Thoracic aorta (tissue), 2 donors: ENCODE measurements at regions not wholly inside any gene's neighbourhood (a gene's known extent, or its start where the extent isn't known, plus 50 kb on each side); places are given as distances from the start of the nearest gene placed in this dataset.
"Not testable (repeated sequence)": the region's sequence is repeated elsewhere in the genome, so short reads cannot be mapped to it uniquely, and the experiment has no call there.

Experiments used
- ATAC-seq: fragments of 150-250 bp; one replicate; pipeline ENCODE4 v1.8.0; 2017; ENCODE audit warnings: low read depth; ENCODE audit not compliant: insufficient number of reproducible peaks, low FRiP score
- DNase-seq: peaks from one replicate; pipeline ENCODE4 v3.0.0-alpha.2; 2020; ENCODE audit warnings: low spot score
- H3K27ac ChIP-seq, 2 donors: fragments of 200-600 bp; sonication (generic); 1 replicate in 1 of 2; 2 replicates in 1 of 2; pipeline ENCODE4 v1.5.1; 2016; ENCODE audit warnings: mild to moderate bottlenecking in 2 of 2, moderate library complexity in 2 of 2
- H3K27me3 ChIP-seq: fragments of 200-600 bp; sonication (generic); replicated peaks from 2 replicates; pipeline ENCODE4 v1.6.0; 2016; ENCODE audit warnings: mild to moderate bottlenecking; ENCODE audit not compliant: insufficient read depth
- H3K36me3 ChIP-seq: fragments of 200-600 bp; sonication (generic); one replicate; pipeline ENCODE4 v1.5.1; 2016
- H3K4me1 ChIP-seq, 2 donors: fragments of 200-600 bp; sonication (generic); 1 replicate in 1 of 2; 2 replicates in 1 of 2; pipeline versions ENCODE4 v1.5.1 to v1.6.0; 2016; ENCODE audit warnings: low read depth in 2 of 2, mild to moderate bottlenecking in 1 of 2; ENCODE audit not compliant: control insufficient read depth in 1 of 2
- H3K4me3 ChIP-seq: fragments of 200-600 bp; sonication (generic); 2 replicates; pipeline ENCODE4 v1.5.1; 2016; ENCODE audit warnings: mild to moderate bottlenecking
- H3K9me3 ChIP-seq: fragments of 200-600 bp; sonication (generic); 2 replicates; pipeline ENCODE4 v1.5.1; 2016
- TF ChIP-seq, protein P1 (sequence below): fragments of 200-600 bp; sonication (generic); IDR thresholded peaks from one replicate; pipeline ENCODE4 v1.5.1; 2019; ENCODE audit warnings: antibody characterized with exemption

DNA sequence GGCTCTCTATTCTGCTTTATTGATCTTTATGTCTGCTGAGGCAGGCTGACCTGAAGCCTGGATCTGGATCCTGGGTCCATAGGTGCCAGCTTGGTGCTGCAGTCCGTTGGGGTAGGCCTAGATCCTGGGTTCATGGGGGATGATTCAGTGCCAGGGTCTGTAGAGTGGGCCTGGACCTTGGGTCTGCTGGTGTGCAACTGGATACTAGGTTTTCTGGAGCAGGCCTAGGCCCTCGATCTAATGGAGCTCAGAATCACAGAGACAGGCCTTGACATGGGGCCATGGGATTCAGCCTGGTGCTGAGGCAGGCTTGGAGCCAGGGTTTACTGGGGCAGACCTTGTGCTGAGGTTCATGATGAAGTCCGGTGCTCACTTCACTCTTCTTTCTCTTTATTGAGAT is 358.6 kb downstream of the TEX13C start:
- DNase-seq: no peak
- no peak overlapping the region for H3K27ac ChIP-seq
- TF ChIP-seq, protein P1, sequence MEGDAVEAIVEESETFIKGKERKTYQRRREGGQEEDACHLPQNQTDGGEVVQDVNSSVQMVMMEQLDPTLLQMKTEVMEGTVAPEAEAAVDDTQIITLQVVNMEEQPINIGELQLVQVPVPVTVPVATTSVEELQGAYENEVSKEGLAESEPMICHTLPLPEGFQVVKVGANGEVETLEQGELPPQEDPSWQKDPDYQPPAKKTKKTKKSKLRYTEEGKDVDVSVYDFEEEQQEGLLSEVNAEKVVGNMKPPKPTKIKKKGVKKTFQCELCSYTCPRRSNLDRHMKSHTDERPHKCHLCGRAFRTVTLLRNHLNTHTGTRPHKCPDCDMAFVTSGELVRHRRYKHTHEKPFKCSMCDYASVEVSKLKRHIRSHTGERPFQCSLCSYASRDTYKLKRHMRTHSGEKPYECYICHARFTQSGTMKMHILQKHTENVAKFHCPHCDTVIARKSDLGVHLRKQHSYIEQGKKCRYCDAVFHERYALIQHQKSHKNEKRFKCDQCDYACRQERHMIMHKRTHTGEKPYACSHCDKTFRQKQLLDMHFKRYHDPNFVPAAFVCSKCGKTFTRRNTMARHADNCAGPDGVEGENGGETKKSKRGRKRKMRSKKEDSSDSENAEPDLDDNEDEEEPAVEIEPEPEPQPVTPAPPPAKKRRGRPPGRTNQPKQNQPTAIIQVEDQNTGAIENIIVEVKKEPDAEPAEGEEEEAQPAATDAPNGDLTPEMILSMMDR: no peak
- H3K9me3 ChIP-seq: no peaks in the 10 kb centered on the region
- H3K27me3 ChIP-seq: no peaks in the 10 kb centered on the region
- H3K36me3 ChIP-seq: no peaks in the 10 kb centered on the region
- H3K4me1 ChIP-seq: no peaks in the 10 kb centered on the region
- no peak overlapping the region for H3K4me3 ChIP-seq
- ATAC-seq: no peak

DNA sequence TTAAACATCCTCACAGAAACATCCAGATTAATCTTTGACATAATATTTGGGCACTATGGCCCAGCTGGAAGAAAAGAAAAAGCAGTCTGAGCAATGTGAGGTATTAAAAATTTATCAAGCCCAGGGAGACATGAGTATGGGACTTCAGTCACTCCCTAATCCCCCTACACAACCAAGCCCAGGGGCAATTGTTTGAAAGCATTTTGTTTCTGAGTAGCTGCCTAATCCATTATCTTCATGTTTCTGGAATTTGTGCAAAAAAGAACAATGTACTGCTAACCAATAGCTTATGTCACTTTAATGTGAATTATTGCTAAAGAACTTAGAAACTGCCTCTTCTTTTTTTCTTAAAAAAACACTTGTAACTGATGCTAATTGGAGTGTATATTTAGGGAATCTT is 360.7 kb downstream of the TEX13C start:
- DNase-seq: no peak

DNA sequence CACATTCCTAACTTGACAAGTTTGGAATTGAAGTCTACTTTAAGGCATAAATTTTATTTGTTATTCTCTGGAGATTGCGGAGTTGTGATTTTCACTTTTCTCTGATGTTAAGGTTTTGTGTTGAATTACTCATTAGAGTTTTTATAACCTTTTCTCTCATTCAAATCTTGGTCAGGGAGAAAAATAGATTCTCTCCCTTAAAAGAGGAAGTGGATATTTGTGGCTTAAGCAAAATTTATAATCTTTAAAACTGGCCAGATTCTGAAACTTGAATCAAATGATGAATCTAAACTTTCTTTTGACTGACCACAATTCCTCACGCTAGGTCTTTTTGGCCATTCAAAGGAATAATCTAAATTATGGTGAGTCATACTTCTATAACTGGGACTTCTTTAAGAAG is 361.4 kb downstream of the TEX13C start:
- no peak for ATAC-seq
- TF ChIP-seq, protein P1: no peak
- no peaks in the 10 kb centered on the region for H3K36me3 ChIP-seq
- no peaks in the 10 kb centered on the region for H3K4me1 ChIP-seq
- DNase-seq: no peak
- no peaks in the 10 kb centered on the region for H3K27me3 ChIP-seq
- no peaks in the 10 kb centered on the region for H3K9me3 ChIP-seq
- H3K4me3 ChIP-seq: no peak overlapping the region
- H3K27ac ChIP-seq: no peak overlapping the region

More for the DNA sequence above, 360.7 kb downstream of the TEX13C start:
- H3K4me3 ChIP-seq: no peak overlapping the region
- no peaks in the 10 kb centered on the region for H3K4me1 ChIP-seq
- no peaks in the 10 kb centered on the region for H3K9me3 ChIP-seq
- H3K27ac ChIP-seq: no peak overlapping the region
- H3K27me3 ChIP-seq: no peaks in the 10 kb centered on the region
- no peaks in the 10 kb centered on the region for H3K36me3 ChIP-seq
- no peak for ATAC-seq
- TF ChIP-seq, protein P1: no peak

DNA sequence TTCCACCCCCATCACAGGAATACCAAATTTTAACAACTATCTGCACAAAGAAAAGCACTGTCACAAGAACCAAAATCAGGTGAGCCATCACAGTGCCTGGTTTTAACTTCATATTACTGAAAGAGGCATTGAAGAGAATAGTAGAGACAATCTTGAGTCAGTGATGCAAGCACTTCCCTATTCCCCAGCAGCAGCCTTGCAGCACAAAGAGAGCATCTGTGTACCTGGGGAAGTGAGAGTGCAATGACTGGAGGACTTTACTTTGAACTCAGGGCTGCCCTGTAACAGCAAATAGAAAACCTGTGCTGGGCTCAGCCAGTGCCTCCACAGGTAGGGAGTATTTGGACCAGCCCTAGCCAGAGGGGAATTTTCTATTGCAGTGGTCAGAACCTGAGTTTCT is 361.8 kb downstream of the TEX13C start:
- H3K27me3 ChIP-seq: no peaks in the 10 kb centered on the region
- ATAC-seq (no peak), DNase-seq (no peak)
- no peaks in the 10 kb centered on the region for H3K9me3 ChIP-seq
- no peaks in the 10 kb centered on the region for H3K36me3 ChIP-seq
- no peak overlapping the region for H3K27ac ChIP-seq
- no peak overlapping the region for H3K4me3 ChIP-seq
- TF ChIP-seq, protein P1: no peak
- H3K4me1 ChIP-seq: no peaks in the 10 kb centered on the region

DNA sequence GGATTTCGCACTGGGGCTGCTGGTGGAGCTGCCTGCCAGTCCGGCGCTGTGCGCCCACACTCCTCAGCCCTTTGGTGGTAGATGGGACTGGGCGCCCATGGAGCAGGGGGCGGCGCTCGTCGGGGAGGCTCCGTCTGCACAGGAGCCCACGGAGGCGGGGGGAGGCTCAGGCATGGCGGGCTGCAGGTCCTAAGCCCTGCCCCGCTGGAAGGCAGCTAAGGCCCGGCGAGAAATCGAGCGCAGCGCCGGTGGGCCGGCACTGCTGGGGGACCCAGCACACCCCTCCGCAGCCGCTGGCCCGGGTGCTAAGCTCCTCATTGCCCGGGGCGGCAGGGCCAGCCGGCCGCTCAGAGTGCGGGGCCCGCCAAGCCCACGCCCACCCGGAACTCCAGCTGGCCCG is 370.9 kb downstream of the TEX13C start:
- not testable (repeated sequence) for H3K9me3 ChIP-seq, H3K36me3 ChIP-seq, H3K4me3 ChIP-seq, H3K27ac ChIP-seq, DNase-seq, H3K4me1 ChIP-seq, H3K27me3 ChIP-seq, ATAC-seq

DNA sequence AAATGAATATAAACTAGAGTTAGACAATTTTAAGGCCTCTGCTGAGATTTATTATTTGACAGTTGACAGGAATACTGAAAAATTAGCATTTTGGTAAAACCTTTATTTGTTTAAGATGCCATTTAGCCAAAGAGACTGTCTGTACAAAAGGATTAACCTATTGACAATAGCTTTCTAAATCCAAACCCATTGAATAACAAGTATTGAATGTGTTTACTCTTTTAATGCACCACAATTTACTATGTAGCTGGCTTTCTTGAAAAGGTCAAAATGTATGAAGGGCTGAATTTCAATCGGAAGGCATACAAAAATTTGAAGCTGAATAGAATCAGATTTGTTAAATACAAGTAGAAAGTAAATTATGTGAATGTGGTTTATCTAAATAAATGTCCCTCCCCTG is 374.5 kb downstream of the TEX13C start:
- Histone ChIP-seq H3K27me3 (no peaks in the 10 kb centered on the region), H3K36me3 (no peaks in the 10 kb centered on the region), H3K9me3 (no peaks in the 10 kb centered on the region), H3K4me1 (no peaks in the 10 kb centered on the region), H3K27ac (no peak overlapping the region), H3K4me3 (no peak overlapping the region)
- TF ChIP-seq, protein P1: no peak
- DNase-seq (no peak), ATAC-seq (no peak)
